ENCODE measurements at regions not wholly inside any gene's neighbourhood (a gene's known extent, or its start where the extent isn't known, plus 50 kb on each side); places are given as distances from the start of the nearest gene placed in this dataset.
"Not testable (repeated sequence)": the region's sequence is repeated elsewhere in the genome, so short reads cannot be mapped to it uniquely, and the experiment has no call there.

- H3K4me1 ChIP-seq (ENCODE audit: control insufficient read depth, insufficient read depth, low read length); H3K4me3 ChIP-seq (ENCODE audit: low read length); H3K9me3 ChIP-seq (ENCODE audit: control insufficient read depth, low read length); H3K27me3 ChIP-seq (replicated peaks; ENCODE audit: control insufficient read depth, insufficient read depth, low read length); DNase-seq (ENCODE audit: low read depth); H3K36me3 ChIP-seq (ENCODE audit: control insufficient read depth, insufficient read depth, low read length, severe bottlenecking); H3K9ac ChIP-seq (ENCODE audit: low read length): not testable (repeated sequence)
These were observed 76.5 kb upstream of the SLC35F3 start for GRCh38 chr1:233827937-233828336.

- no peaks in the 10 kb centered on the region for H3K27me3 ChIP-seq (replicated peaks; ENCODE audit: control insufficient read depth, insufficient read depth, low read length)
- no peaks in the 10 kb centered on the region for H3K4me1 ChIP-seq (ENCODE audit: control insufficient read depth, insufficient read depth, low read length)
- no peak for DNase-seq (ENCODE audit: low read depth)
- no peak overlapping the region for H3K9ac ChIP-seq (ENCODE audit: low read length)
- no peaks in the 10 kb centered on the region for H3K36me3 ChIP-seq (ENCODE audit: control insufficient read depth, insufficient read depth, low read length, severe bottlenecking)
- H3K4me3 ChIP-seq (ENCODE audit: low read length): no peak overlapping the region
- no peaks in the 10 kb centered on the region for H3K9me3 ChIP-seq (ENCODE audit: control insufficient read depth, low read length)
These were observed 76.0 kb upstream of the SLC35F3 start for GRCh38 chr1:233828480-233828879.

GRCh38 chr1:233834609-233835008, 69.9 kb upstream of the SLC35F3 start:
- H3K27me3 ChIP-seq (replicated peaks; ENCODE audit: control insufficient read depth, insufficient read depth, low read length): no peaks in the 10 kb centered on the region
- H3K9me3 ChIP-seq (ENCODE audit: control insufficient read depth, low read length): no peaks in the 10 kb centered on the region
- H3K9ac ChIP-seq (ENCODE audit: low read length): no peak overlapping the region
- H3K36me3 ChIP-seq (ENCODE audit: control insufficient read depth, insufficient read depth, low read length, severe bottlenecking): no peaks in the 10 kb centered on the region
- H3K4me1 ChIP-seq (ENCODE audit: control insufficient read depth, insufficient read depth, low read length): no peaks in the 10 kb centered on the region
- H3K4me3 ChIP-seq (ENCODE audit: low read length): no peak overlapping the region
- no peak for DNase-seq (ENCODE audit: low read depth)

- not testable (repeated sequence) for DNase-seq (ENCODE audit: low read depth); H3K36me3 ChIP-seq (ENCODE audit: control insufficient read depth, insufficient read depth, low read length, severe bottlenecking); H3K4me3 ChIP-seq (ENCODE audit: low read length); H3K4me1 ChIP-seq (ENCODE audit: control insufficient read depth, insufficient read depth, low read length); H3K9me3 ChIP-seq (ENCODE audit: control insufficient read depth, low read length); H3K9ac ChIP-seq (ENCODE audit: low read length); H3K27me3 ChIP-seq (replicated peaks; ENCODE audit: control insufficient read depth, insufficient read depth, low read length)
These were observed 66.3 kb upstream of the SLC35F3 start for GRCh38 chr1:233838207-233838606.

DNA sequence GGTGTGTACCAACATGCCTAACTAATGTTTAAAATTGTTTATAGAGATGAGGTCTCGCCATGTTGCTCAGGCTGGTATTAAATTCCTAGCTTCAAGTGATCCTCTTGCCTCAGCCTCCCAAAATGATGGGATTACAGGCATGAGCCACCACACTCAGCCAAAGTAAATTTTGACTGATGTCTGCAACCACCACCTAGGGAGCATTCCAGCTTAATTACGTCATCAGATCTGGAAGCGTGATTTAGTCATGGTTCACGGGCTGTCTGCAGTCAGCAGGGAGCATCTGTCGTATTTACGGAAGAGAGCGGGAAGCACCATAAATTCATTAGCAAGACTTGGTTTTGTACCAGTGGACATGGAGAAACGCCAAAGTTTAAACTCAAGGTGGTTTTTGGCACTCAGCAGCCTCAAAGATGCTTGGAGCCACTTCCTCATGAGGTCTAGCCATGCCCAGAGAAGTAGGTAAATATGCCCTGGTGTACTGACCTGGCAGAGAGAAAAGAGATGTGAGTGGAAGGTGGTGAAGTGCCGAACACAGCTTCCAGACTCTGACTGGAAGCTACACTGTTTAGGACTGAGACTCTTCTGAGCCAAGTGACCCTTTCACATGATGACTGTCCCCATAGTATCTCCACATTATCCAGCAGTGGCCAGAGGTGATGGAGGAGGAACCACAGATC, 60.8 kb upstream of the SLC35F3 start:
- H3K9me3 ChIP-seq (ENCODE audit: control insufficient read depth, low read length): peaks cover 3% of the 10 kb centered on the region
- H3K9ac ChIP-seq (ENCODE audit: low read length): no peak overlapping the region
- no peaks in the 10 kb centered on the region for H3K4me1 ChIP-seq (ENCODE audit: control insufficient read depth, insufficient read depth, low read length)
- DNase-seq (ENCODE audit: low read depth): no peak
- no peak overlapping the region for H3K4me3 ChIP-seq (ENCODE audit: low read length)
- H3K27me3 ChIP-seq (replicated peaks; ENCODE audit: control insufficient read depth, insufficient read depth, low read length): no peaks in the 10 kb centered on the region
- no peaks in the 10 kb centered on the region for H3K36me3 ChIP-seq (ENCODE audit: control insufficient read depth, insufficient read depth, low read length, severe bottlenecking)

DNA sequence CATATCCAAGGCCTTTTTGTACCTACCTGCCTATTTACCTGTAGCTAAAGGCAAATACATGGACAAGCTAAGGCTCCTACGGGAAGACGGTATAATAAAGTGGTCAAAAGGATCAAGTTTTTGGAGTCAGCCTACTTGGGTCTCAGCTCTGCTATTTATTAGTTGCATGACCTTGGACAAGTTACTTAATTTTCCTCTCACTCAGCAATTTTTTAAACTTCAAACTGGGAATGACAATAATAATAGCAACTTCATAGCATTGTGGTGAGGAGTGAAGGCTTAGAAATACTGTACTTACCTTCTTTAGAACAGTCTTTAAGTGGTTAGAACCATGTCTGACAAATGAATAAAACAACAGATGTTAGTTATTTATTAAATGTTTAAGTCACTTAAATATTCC, 60.2 kb upstream of the SLC35F3 start:
- H3K9ac ChIP-seq (ENCODE audit: low read length): no peak overlapping the region
- no peak for DNase-seq (ENCODE audit: low read depth)
- H3K9me3 ChIP-seq (ENCODE audit: control insufficient read depth, low read length): peaks cover 3% of the 10 kb centered on the region
- H3K36me3 ChIP-seq (ENCODE audit: control insufficient read depth, insufficient read depth, low read length, severe bottlenecking): no peaks in the 10 kb centered on the region
- H3K4me3 ChIP-seq (ENCODE audit: low read length): no peak overlapping the region
- no peaks in the 10 kb centered on the region for H3K27me3 ChIP-seq (replicated peaks; ENCODE audit: control insufficient read depth, insufficient read depth, low read length)
- no peaks in the 10 kb centered on the region for H3K4me1 ChIP-seq (ENCODE audit: control insufficient read depth, insufficient read depth, low read length)

- Histone ChIP-seq H3K4me3 (ENCODE audit: low read length) (no peak overlapping the region), H3K9ac (ENCODE audit: low read length) (no peak overlapping the region), H3K36me3 (ENCODE audit: control insufficient read depth, insufficient read depth, low read length, severe bottlenecking) (no peaks in the 10 kb centered on the region), H3K9me3 (ENCODE audit: control insufficient read depth, low read length) (peaks cover 3% of the 10 kb centered on the region), H3K27me3 (replicated peaks; ENCODE audit: control insufficient read depth, insufficient read depth, low read length) (no peaks in the 10 kb centered on the region), H3K4me1 (ENCODE audit: control insufficient read depth, insufficient read depth, low read length) (no peaks in the 10 kb centered on the region)
- DNase-seq (ENCODE audit: low read depth): no peak
These were observed 59.8 kb upstream of the SLC35F3 start for GRCh38 chr1:233844692-233845091.

All from adipocyte (in vitro differentiated cells).